ENCODE measurements at regions not wholly inside any gene's neighbourhood (a gene's known extent, or its start where the extent isn't known, plus 50 kb on each side); places are given as distances from the start of the nearest gene placed in this dataset.

DNA sequence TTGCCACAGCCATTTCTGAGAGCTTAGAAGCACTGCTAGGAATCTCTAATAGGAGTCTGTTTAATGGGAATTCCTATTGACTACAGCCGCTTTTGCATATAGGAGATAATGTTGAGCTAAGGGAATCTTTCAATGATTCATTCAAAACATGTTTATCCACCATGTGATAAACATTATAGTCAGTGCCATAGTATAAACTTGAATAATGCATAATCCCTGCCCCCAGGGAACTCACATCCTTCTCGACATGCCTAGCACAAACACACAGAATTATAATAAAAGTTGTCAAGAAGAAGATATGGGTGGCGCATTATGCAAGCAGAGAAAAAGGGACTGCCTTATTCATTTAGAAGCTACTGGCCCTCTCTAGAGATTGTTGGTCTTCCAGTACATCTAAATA lies 248.0 kb downstream of the DAD1 start:
- TF ChIP-seq, protein P1, sequence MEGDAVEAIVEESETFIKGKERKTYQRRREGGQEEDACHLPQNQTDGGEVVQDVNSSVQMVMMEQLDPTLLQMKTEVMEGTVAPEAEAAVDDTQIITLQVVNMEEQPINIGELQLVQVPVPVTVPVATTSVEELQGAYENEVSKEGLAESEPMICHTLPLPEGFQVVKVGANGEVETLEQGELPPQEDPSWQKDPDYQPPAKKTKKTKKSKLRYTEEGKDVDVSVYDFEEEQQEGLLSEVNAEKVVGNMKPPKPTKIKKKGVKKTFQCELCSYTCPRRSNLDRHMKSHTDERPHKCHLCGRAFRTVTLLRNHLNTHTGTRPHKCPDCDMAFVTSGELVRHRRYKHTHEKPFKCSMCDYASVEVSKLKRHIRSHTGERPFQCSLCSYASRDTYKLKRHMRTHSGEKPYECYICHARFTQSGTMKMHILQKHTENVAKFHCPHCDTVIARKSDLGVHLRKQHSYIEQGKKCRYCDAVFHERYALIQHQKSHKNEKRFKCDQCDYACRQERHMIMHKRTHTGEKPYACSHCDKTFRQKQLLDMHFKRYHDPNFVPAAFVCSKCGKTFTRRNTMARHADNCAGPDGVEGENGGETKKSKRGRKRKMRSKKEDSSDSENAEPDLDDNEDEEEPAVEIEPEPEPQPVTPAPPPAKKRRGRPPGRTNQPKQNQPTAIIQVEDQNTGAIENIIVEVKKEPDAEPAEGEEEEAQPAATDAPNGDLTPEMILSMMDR (IDR thresholded peaks at IDR 0.05), result no peak
- TF ChIP-seq EP300 (IDR thresholded peaks at IDR 0.05) (no peak), POLR2A (IDR thresholded peaks at IDR 0.05) (no peak), POLR2AphosphoS5 (IDR thresholded peaks at IDR 0.05) (no peak)

All from upper lobe of left lung (tissue), 4 donors.